ENCODE measurements at regions not wholly inside any gene's neighbourhood (a gene's known extent, or its start where the extent isn't known, plus 50 kb on each side); places are given as distances from the start of the nearest gene placed in this dataset.

DNA sequence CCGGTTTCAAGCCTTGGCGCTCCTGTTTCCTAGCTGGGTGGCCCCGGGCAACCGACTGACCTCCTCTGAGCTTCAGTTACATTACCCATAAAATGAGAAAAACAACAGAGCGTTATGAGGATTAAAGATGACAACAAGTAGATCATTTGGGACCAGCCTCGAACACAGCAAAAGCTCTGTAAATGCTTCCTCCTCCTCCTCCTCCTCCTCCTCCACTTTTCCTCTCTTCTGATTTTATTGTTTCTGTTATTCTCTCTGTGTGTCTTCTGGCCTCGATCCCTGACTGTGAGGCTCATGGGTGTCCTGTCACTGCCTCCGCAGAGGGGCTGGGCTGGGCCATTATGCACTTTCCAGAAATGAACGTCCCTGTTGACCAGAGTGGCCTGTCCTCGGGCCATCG is 176.2 kb downstream of the URI1 start:
- H3K27me3 ChIP-seq, result no peaks in the 10 kb centered on the region
- H3K4me3 ChIP-seq (replicated peaks in 1 of 3), result no peak overlapping the region
- no peaks in the 10 kb centered on the region for H3K9me3 ChIP-seq
- no peak overlapping the region for H3K27ac ChIP-seq
- no peaks in the 10 kb centered on the region for H3K36me3 ChIP-seq
- 82 to 83% methylated on average over 11 of the region's 11 CpGs for WGBS, 2 donors
- intact Hi-C loops (cut with DNase I), result no loop called here
- no peak for TF ChIP-seq POLR2A (IDR thresholded peaks at IDR 0.05)
- TF ChIP-seq, protein P1, sequence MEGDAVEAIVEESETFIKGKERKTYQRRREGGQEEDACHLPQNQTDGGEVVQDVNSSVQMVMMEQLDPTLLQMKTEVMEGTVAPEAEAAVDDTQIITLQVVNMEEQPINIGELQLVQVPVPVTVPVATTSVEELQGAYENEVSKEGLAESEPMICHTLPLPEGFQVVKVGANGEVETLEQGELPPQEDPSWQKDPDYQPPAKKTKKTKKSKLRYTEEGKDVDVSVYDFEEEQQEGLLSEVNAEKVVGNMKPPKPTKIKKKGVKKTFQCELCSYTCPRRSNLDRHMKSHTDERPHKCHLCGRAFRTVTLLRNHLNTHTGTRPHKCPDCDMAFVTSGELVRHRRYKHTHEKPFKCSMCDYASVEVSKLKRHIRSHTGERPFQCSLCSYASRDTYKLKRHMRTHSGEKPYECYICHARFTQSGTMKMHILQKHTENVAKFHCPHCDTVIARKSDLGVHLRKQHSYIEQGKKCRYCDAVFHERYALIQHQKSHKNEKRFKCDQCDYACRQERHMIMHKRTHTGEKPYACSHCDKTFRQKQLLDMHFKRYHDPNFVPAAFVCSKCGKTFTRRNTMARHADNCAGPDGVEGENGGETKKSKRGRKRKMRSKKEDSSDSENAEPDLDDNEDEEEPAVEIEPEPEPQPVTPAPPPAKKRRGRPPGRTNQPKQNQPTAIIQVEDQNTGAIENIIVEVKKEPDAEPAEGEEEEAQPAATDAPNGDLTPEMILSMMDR (IDR thresholded peaks at IDR 0.05), result no peak
- H3K4me1 ChIP-seq, result no peaks in the 10 kb centered on the region
- DNase-seq, result no peak

DNA sequence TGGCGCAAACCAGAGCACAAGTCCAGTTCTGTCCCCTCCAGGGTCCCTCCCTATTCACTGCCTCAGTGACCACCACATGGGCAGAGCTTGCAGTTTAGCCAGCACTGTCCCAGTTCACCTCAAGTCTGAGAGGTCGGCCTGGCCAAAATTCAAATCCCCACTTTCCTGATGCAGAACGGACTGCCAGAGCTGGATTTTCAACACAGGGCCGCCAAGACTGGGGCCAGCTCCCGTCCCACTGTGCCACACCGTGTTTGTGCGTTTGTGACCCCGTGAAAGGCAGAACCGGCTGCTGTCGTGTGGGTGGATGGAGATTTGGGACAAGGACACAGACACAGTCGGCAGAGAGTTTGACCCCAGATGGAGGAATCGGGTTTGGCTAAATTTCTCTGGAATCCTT is 176.7 kb downstream of the URI1 start:
- Histone ChIP-seq H3K4me1 (no peaks in the 10 kb centered on the region), H3K27ac (no peak overlapping the region), H3K9me3 (no peaks in the 10 kb centered on the region), H3K4me3 (replicated peaks in 1 of 3) (no peak overlapping the region), H3K27me3 (no peaks in the 10 kb centered on the region), H3K36me3 (no peaks in the 10 kb centered on the region)
- WGBS, 2 donors, result 71% methylated on average over 10 to 12 of the region's 12 CpGs
- no peak for TF ChIP-seq POLR2A (IDR thresholded peaks at IDR 0.05)
- TF ChIP-seq, protein P1 (IDR thresholded peaks at IDR 0.05), result no peak
- DNase-seq, result no peak
- intact Hi-C loops (cut with DNase I), result no loop called here

DNA sequence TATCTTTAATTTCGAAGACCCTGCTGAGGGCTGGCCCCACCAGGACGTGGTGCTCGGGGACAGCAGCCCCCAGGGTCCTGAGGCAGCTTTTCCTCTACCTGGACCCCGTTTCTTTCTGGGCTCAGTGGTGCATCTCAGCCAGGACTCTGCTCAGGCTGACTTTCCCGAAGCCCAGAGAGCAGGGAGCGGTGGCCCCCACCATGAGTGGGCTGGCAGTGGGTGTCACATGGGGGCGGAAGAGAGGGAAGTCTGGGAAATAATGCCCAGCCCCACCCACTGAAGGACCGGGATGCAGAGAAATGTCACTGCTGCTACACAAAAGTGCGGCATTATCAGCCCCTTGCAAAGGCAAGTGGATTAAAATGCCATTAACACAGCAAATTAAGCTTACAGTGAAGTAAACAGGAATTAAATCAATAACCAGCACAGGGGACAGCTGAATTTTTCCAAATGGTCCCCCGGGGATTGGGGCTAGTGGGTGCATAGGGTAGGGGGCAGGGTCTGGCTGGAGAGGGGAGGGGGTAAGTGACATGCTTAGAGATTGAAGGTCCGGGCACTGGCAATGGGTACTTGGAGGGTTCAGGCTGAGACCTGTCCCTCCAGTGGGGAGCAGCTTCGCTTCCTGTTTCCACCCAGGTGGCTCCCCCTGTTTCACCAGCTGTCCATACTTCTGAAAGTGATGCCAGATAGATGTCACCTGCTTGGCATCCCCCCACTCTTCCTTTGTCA is 177.3 kb downstream of the URI1 start:
- no peak for TF ChIP-seq POLR2A (IDR thresholded peaks at IDR 0.05)
- TF ChIP-seq, protein P1 (IDR thresholded peaks at IDR 0.05), result no peak
- no peaks in the 10 kb centered on the region for H3K9me3 ChIP-seq
- no peaks in the 10 kb centered on the region for H3K4me1 ChIP-seq
- no peaks in the 10 kb centered on the region for H3K27me3 ChIP-seq
- WGBS, 2 donors, result 75 to 79% methylated on average over 12 of the region's 12 CpGs
- H3K4me3 ChIP-seq (replicated peaks in 1 of 3), result no peak overlapping the region
- H3K36me3 ChIP-seq, result no peaks in the 10 kb centered on the region
- DNase-seq, result no peak
- H3K27ac ChIP-seq, result no peak overlapping the region
- intact Hi-C loops (cut with DNase I), result no loop called here

DNA sequence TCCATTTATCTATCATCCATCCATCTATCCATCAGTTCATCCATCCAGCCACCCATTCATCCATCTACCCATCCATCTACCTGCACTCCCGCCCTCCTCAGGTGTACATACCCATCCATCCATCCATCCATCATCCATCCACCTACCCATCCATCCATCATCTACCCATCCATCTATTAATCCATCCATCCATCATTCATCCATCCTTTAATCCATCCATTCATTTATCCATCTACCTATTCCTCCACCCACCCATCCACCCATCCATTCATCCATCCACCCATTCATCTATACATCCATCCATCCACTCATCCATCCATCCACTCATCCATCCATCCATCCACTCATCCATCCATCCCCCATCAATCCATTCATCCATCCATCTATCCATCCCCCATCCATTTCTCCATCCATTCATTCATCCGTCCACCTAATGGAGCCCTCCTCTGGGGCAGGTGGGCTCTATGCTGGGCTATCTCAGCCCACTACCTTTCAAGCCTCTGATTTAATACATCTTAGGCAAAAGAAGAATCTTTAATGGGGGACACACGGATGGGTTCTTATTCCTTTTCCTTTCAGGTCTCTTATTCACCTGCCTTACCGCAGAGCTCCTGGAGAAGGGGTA is 178.9 kb downstream of the URI1 start:
- Histone ChIP-seq H3K9me3 (no peaks in the 10 kb centered on the region), H3K36me3 (no peaks in the 10 kb centered on the region), H3K27ac (no peak overlapping the region), H3K4me1 (no peaks in the 10 kb centered on the region), H3K4me3 (replicated peaks in 1 of 3) (no peak overlapping the region), H3K27me3 (no peaks in the 10 kb centered on the region)
- intact Hi-C loops (cut with DNase I), result no loop called here
- WGBS, 2 donors, result 91 to 93% methylated on average over 4 of the region's 4 CpGs
- no peak for DNase-seq
- TF ChIP-seq, protein P1 (IDR thresholded peaks at IDR 0.05), result no peak
- no peak for TF ChIP-seq POLR2A (IDR thresholded peaks at IDR 0.05)

DNA sequence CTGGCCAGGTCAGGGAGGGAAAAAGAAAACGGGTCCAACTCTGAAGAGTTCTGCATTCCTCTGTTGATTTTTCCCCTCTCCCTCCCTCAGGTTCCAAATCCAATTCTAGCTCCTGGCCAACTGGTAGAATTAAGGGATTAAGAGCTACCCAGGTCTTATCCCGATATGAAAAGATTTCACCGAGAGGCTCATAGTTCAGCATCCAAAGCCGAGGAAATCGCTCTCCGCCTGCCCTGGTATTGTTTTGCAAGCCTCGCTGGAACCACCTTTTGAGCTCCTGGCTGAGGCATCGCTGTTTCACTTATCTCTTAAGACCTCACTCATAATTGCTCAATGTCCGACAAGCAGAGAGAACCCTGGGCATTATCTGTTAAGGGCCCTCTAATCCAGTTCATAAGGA is 180.4 kb downstream of the URI1 start:
- Histone ChIP-seq H3K4me1 (no peaks in the 10 kb centered on the region), H3K9me3 (no peaks in the 10 kb centered on the region), H3K4me3 (replicated peaks in 1 of 3) (no peak overlapping the region), H3K27me3 (no peaks in the 10 kb centered on the region), H3K36me3 (no peaks in the 10 kb centered on the region), H3K27ac (no peak overlapping the region)
- TF ChIP-seq, protein P1 (IDR thresholded peaks at IDR 0.05), result no peak
- TF ChIP-seq POLR2A (IDR thresholded peaks at IDR 0.05), result no peak
- intact Hi-C loops (cut with DNase I), result no loop called here
- WGBS, 2 donors, result 75 to 83% methylated on average over 9 of the region's 9 CpGs
- DNase-seq, result no peak

Measured in thyroid gland (tissue), 4 donors.